Heart right ventricle (tissue), 16 donors: ENCODE measurements at regions not wholly inside any gene's neighbourhood (a gene's known extent, or its start where the extent isn't known, plus 50 kb on each side); places are given as distances from the start of the nearest gene placed in this dataset.

ENCODE experiments used
- ATAC-seq, 8 donors: fragments of 200-7000 bp; cut with Tn5 transposase; one replicate each; pipeline ENCODE4 v1.9.1; 2020; ENCODE audit warnings: mild to moderate bottlenecking in 8 of 8, moderate library complexity in 8 of 8, moderate number of reproducible peaks in 1 of 8
- DNase-seq, 2 donors: peaks; one replicate each; pipeline ENCODE4 v3.0.0-alpha.2; 2020
- H3K27ac ChIP-seq, 10 donors: fragments of 200-600 bp; sonication (generic) in 2 of 10; one replicate each; pipeline versions ENCODE4 v1.5.0 to v1.8.0; 2020 to 2022; ENCODE audit warnings: mild to moderate bottlenecking in 3 of 10
- H3K27me3 ChIP-seq, 7 donors: fragments of 200-600 bp; one replicate each; pipeline ENCODE4 v1.8.0; 2021 to 2022; ENCODE audit warnings: mild to moderate bottlenecking in 2 of 7
- H3K36me3 ChIP-seq, 9 donors: fragments of 200-600 bp; sonication (generic) in 1 of 9; one replicate each; pipeline versions ENCODE4 v1.5.0 to v1.8.0; 2020 to 2022; ENCODE audit warnings: mild to moderate bottlenecking in 2 of 9
- H3K4me1 ChIP-seq, 9 donors: fragments of 200-600 bp; sonication (generic) in 1 of 9; one replicate each; pipeline versions ENCODE4 v1.5.0 to v1.8.0; 2020 to 2022; ENCODE audit warnings: mild to moderate bottlenecking in 4 of 9
- H3K4me3 ChIP-seq, 10 donors: fragments of 200-600 bp; sonication (generic) in 2 of 10; one replicate each; pipeline versions ENCODE4 v1.5.0 to v1.8.0; 2020 to 2022; ENCODE audit warnings: mild to moderate bottlenecking in 7 of 10, moderate library complexity in 2 of 10
- H3K9me3 ChIP-seq, 11 donors: fragments of 200-600 bp in 10 of 11; sonication (generic) in 2 of 11; one replicate each; pipeline versions ENCODE4 v1.5.0 to v1.8.0; 2013 to 2022; ENCODE audit warnings: mild to moderate bottlenecking in 2 of 11, control low read depth in 1 of 11, moderate library complexity in 1 of 11
- WGBS, 2 donors: extraction: QIAGEN DNeasy Blood & Tissue Kit; methylation state at CpG; one replicate each; pipeline ENCODE4 v1.1.7; 2013; ENCODE audit warnings: inconsistent platforms in 1 of 2; 5-methylcytosine and 5-hydroxymethylcytosine counted together
- intact Hi-C, 10 donors: fragments of 100-400 bp; cut with DNase I; formaldehyde crosslinking; loops; one replicate each; pipeline versions ENCODE4 v1.11.1 to v1.14.2; 2022
- TF ChIP-seq, protein P1 (sequence below), 9 donors: fragments of 200-600 bp; sonication (generic) in 2 of 9; IDR thresholded peaks; one replicate each; pipeline versions ENCODE4 v1.5.0 to v1.8.0; 2021 to 2022; ENCODE audit warnings: antibody characterized with exemption in 9 of 9, mild to moderate bottlenecking in 5 of 9, moderate library complexity in 1 of 9
- donor health status: Arrhythmogenic right ventricular cardiomyopathy.
- donor health status: ischemic (EF 13 %, LVEDD 7.1; RV severe dilation, severe dysfunction).
- donor health status: healthy with polysubstance abuse.
- donor health status: DM: no; HTN: yes; CAD: no.
- donor health status: DM: no; HTN: no; CAD: no.
- donor health status: ischemic (EF 25% LVEDD 6.9; RV normal size, moderate dysfunction).
- donor health status: ischemic (EF 25% LVEDD 5.7; RV mildly dilated, moderate dysfunction).
- donor health status: healthy.
- donor health status: DM: yes; HTN: yes; CAD: no.
- donor health status: Ischemic cardiomyopathy.
- donor health status: ischemic (EF 35%, LVEDD 5.7; RV mildly dilated, moderate dysfunction).
- donor health status: nonischemic (EF 11% LVEDD 7.7; RV severe dilation, severe dysfunction).
- donor health status: DM: yes; HTN: yes; CAD: no.
- donor health status: PGD.
- donor health status: ischemic (EF 29% LVEDD 5.4; RV normal size, mild dysfunction).
- donor health status: nonischemic (EF 23%, LVEDD 6.1; RV moderate dilation, normal function).

DNA sequence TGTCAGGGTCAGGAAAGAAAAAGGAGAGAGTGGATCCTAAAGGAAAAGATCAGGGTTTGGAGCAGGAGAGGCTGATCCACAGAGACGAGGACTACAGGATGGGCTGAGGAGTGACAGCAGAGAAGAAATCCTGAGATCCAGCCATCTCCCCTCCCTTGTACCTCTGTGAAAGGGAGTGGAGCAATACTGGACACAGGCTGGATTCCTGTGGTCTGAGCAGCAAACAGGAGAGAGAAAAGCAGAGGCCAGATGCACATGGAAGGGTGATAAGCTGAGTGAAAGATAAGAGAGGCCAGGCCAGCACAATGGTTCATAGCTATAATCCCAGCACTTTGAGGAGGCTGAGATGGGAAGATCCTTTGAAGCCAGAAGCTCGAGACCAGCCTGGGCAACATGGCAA lies 472.1 kb upstream of the TSHZ3 start:
- WGBS, 2 donors, result 49 to 61% methylated on average over 2 of the region's 2 CpGs
- ATAC-seq, result no peak
- intact Hi-C loops, result no loop called here

DNA sequence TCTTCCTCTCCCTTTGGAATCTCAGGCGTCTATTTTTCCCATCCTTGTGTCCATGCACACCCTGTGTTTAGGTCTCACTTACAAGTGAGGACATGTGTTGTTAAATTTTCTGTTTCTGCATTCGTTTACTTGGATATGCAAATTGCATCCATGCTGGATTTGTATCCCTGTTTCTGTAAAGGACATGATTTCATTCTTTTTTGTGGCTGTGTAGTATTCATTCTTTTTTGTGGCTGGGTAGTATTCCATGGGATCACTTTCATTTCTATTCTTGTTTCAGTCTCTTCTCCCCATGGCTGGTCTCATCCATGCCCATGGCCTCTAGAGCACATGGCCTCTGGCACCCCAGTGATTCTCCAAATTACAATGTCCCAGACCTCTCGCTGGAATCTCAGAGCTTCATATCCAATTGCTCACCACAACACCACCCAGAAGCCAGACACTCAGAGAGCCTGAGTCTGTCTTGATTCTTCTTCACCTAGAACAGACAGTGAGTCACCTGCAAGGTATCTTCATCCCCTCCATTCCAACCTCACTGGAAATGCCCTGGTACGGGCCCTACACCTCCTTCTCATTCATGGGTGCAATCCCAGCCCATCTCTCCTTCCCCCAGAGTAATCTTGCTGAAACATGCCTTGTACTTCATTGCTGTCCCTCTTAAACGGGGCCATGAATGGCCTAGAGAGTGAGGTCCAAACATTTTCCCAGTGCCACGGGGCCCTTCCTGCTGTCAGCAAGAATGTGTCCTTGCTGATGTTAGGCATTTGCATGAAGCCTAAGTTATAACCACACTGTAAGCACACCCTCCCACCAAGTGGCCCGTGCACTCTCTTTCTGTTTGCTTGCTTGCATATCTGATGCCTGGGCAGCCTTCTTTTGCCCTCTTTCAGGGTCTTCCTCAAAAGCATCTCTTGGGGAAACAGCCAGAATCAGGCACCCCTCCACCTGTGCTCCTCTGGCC lies 476.2 kb upstream of the TSHZ3 start:
- no peak for DNase-seq
- Histone ChIP-seq H3K4me1 (no peaks in the 10 kb centered on the region), H3K4me3 (no peak overlapping the region), H3K27me3 (peaks cover 0 to 6% (median 0%) of the 10 kb centered on the region in 7 donors), H3K9me3 (no peaks in the 10 kb centered on the region), H3K36me3 (no peaks in the 10 kb centered on the region), H3K27ac (no peak overlapping the region)
- TF ChIP-seq, protein P1, sequence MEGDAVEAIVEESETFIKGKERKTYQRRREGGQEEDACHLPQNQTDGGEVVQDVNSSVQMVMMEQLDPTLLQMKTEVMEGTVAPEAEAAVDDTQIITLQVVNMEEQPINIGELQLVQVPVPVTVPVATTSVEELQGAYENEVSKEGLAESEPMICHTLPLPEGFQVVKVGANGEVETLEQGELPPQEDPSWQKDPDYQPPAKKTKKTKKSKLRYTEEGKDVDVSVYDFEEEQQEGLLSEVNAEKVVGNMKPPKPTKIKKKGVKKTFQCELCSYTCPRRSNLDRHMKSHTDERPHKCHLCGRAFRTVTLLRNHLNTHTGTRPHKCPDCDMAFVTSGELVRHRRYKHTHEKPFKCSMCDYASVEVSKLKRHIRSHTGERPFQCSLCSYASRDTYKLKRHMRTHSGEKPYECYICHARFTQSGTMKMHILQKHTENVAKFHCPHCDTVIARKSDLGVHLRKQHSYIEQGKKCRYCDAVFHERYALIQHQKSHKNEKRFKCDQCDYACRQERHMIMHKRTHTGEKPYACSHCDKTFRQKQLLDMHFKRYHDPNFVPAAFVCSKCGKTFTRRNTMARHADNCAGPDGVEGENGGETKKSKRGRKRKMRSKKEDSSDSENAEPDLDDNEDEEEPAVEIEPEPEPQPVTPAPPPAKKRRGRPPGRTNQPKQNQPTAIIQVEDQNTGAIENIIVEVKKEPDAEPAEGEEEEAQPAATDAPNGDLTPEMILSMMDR (IDR thresholded peaks at IDR 0.05), result no peak
- intact Hi-C loops, result no loop called here
- 67 to 72% methylated on average over 7 of the region's 7 CpGs for WGBS, 2 donors
- no peak for ATAC-seq

More for the DNA sequence above, 472.1 kb upstream of the TSHZ3 start:
- Histone ChIP-seq H3K36me3 (no peaks in the 10 kb centered on the region), H3K9me3 (no peaks in the 10 kb centered on the region), H3K4me1 (peaks cover 0 to 4% (median 0%) of the 10 kb centered on the region in 9 donors), H3K27me3 (peaks cover 0 to 4% (median 0%) of the 10 kb centered on the region in 7 donors), H3K27ac (no peak overlapping the region), H3K4me3 (no peak overlapping the region)
- DNase-seq, result no peak
- TF ChIP-seq, protein P1 (IDR thresholded peaks at IDR 0.05), result no peak

DNA sequence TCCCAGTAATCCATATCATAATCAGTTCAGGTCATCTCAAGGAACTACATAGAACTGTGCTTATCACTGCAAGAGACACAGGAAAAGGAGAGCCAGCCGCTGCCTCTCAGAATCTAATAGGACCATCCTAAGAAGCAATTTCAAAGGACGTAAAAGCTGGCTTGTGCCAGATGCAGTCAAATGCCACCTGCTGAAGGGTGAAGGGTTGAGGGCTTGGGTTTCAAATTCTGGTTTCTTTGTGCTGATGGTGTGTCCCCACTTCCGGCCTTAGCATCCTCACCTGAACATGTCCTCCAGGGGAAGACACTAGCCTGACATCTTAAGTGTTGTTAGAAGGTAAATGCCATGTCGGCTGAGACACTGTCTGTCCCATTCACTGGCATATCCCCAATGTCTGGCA lies 477.1 kb upstream of the TSHZ3 start:
- TF ChIP-seq, protein P1 (IDR thresholded peaks at IDR 0.05), result no peak

DNA sequence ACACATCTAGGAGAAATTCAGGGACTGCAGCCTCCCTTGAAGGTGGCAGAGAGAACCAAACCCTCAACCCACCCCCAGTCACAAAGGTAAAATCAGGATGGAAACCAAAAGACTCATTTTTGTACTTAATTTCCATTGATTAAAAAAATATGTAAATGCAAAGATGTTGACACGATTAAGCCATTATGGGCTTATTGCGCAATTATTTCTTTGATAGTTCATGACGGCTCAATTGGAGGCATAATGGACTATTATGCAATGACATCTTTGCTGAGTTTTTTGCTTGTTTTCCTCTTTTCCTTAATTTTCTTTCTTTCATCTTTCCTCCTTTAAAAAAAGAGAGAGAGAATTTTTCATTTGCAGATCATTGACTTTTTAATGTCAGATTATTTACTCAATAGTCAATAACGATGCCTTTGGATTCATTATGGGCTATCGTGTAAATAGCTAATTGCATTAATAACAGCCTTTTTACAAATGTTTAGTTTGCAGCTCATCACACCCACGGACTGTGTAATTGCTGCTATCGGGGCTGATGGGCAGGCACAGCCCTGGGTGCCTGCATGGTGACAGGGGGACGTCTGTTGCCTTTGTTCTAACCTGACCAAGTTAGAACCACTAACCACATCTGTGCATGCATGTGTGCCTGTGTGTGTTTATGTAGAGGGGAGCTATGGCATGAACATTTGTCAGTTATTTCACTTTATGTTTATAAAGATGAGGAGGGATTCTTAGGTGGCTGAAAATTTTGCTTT lies 482.4 kb upstream of the TSHZ3 start:
- TF ChIP-seq, protein P1 (IDR thresholded peaks at IDR 0.05), result no peak
- Histone ChIP-seq H3K9me3 (peaks cover 0 to 29% (median 3%) of the 10 kb centered on the region in 11 donors), H3K4me1 (no peaks in the 10 kb centered on the region), H3K4me3 (no peak overlapping the region), H3K27me3 (peaks cover 0 to 6% (median 3%) of the 10 kb centered on the region in 7 donors), H3K36me3 (no peaks in the 10 kb centered on the region), H3K27ac (no peak overlapping the region)
- no peak for DNase-seq
- WGBS, 2 donors, result 73 to 80% methylated on average over 8 of the region's 8 CpGs
- intact Hi-C loops, result no loop called here
- no peak for ATAC-seq

More for the DNA sequence above, 477.1 kb upstream of the TSHZ3 start:
- no peak for DNase-seq
- WGBS, 2 donors, result 85 to 86% methylated on average over 4 of the region's 4 CpGs
- ATAC-seq, result no peak
- H3K4me1 ChIP-seq, result no peaks in the 10 kb centered on the region
- H3K4me3 ChIP-seq, result no peak overlapping the region
- H3K27me3 ChIP-seq, result peaks cover 0 to 6% (median 0%) of the 10 kb centered on the region in 7 donors
- H3K9me3 ChIP-seq, result no peaks in the 10 kb centered on the region
- intact Hi-C loops, result no loop called here
- H3K36me3 ChIP-seq, result no peaks in the 10 kb centered on the region
- H3K27ac ChIP-seq, result no peak overlapping the region
